IPS DF 4.7 (cell line): ENCODE measurements at regions not wholly inside any gene's neighbourhood (a gene's known extent, or its start where the extent isn't known, plus 50 kb on each side); places are given as distances from the start of the nearest gene placed in this dataset.

ENCODE experiments used
- DNase-seq: peaks from one replicate; pipeline ENCODE4 v3.0.0-alpha.2; 2013; ENCODE audit warnings: low spot score; ENCODE audit errors: extremely low read depth

DNA sequence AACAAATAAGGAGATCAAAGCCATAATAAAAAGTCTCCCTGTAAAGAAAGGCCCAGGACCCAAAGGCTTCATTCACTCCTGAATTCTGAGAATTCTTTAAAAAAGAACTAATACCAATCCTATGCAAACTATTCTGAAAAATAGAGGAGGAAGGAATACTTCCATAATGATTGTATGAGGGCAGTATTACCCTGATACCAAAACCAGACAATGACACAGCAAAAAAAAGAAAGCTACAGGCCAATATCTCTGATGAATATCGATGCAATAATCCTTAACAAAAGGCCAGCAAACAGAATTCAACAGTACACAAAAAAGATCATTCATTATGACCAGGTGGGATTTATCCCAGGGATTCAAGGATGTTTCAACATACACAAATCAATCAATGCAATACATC, 457.8 kb upstream of the FBXO33 start:
- DNase-seq: no peak

DNA sequence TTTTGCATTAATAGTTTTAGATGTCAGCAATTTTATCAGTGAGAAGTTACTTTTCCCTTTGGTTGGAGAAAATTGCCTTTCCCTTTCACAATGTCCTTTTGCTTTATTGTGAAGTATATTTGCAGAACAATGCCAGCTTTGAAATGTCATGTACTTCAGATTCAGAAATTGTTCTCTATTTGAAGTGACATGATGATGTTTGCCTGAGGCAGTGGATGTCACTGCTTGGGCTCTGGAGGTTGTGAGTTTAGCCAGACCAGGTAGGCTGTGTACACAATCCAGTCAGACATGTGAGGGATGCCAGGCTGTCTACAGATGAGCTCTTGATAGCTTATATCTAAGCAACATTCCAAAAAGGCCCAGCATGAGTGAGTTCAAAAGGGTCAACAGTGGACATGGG, 451.9 kb upstream of the FBXO33 start:
- no peak for DNase-seq

DNA sequence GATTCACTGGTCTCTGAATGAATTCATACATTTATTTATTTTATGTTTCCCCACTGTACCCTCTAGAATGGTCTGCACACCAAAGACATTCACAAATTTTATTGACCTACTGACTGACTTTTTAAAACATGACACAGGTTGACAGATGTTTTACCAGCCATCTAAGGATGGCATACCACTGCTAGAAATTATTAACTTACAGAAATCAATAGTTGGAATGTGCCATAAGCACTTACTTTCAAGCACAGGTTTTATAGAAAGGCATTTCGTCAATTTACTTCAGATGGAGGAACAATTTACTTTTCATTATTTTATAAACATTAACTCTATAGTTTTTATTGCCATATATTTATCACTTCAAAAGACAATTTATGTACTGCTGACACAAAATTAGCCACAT, 448.7 kb upstream of the FBXO33 start:
- no peak for DNase-seq

DNA sequence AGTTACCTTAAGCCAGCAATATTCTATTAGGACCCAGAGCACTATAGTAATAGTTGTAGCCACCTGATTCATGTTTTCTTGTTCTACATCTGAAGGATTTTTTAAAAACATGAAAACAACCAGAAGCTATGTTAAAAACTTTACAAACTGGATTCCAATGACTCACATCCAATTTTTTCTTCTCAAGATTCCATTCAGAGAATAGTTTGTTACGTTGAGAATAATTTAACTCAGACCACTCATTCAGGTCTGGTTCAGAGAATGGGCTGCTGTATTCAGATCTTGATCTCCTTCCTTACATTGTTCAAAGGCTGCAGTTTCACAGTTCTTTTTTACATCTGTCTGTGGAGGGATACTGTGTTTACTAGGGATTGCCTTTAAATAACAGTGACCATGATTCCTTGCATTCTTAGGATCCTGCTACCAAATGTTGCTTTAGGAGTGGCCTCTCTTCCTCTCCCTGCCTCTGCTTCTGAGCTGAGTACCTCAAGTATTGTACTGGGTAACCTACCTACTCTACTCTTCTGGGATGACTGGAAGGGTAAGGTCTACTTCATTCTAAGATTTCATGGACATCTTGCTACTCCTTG, 448.0 kb upstream of the FBXO33 start:
- DNase-seq: no peak

DNA sequence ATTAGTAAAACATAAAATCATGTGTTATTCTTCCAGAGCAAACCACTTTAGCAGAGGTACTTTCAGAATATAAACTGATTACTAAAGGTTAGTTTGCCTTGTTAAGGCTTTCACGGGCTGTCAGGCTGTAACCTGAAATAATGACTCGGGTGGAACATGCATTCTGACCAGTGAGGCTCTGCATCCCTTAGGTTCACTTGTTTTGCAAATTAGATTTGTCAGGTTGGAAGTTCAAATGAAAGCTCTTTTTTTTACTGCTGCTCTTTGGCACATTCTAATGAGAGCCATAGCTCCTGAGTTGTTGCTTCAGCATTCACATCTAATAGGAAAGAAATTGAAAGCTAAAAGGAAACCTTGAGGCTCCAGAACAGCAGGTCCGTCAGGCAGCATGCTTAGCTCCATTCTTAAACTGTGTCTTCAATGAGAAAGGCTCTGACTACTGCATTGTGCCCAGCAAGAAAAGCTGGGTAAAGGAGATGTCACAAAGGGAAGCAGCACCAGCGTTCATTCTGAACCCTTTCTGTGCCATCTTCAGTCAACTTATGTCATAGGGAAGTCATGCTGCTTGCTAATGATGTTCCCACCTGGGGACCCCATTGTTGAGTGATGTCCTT, 445.5 kb upstream of the FBXO33 start:
- no peak for DNase-seq

DNA sequence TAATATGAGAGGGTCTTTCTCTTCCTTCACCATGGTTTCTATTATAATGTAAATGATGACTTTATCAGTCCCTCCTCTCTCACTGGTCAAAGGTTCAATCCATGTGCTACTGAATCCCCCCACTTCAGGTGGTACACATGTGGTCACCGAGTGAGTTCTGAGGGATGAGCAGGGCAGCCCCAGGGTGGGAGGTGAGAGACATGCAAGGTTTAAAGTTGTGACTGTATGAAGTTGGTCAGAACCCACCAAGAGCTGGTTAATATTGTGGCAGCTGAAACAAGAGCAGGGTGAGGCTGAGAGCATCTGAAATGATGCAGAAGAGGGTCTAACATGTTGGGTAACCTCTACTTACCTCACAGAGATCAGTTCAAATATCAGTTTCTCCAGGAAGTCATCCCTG, 444.7 kb upstream of the FBXO33 start:
- no peak for DNase-seq

DNA sequence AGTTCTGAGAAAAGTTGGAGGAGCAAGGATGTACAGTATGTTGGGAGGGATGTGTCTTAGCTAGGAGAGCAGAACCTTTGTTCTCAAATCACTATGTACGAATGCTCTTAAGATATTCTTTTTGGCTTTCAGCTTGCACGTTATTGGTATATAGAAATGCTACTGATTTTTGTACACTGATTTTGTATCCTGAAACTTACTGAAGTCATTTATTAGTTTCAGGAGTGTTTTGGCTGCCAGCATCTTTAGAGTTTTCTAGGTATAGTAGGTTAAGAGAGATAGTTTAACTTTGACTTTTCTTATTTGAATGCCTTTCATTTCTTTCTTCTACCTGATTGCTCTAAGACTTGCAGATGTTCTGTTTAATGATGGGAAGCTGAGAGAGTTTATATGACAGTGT, 442.8 kb upstream of the FBXO33 start:
- DNase-seq: no peak

DNA sequence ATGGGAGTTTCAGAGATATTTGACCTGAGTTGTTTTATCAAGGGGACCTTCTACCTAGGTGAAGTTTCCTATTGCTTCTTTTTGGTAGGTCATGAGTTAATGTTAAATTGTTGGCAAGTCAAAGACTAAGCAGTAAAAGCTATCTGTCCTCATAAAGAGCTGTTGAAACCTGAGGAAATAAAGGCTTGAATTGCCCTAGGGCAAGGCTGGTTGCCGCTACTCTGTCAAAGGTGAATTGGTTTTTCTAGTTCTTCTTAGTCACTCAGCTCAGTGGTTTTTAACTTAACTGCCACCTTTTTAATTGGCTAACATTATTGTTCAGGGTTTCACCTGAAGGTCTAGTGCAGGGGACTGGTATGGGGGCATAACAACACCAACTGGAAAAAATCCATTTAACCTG, 441.6 kb upstream of the FBXO33 start:
- DNase-seq: no peak

DNA sequence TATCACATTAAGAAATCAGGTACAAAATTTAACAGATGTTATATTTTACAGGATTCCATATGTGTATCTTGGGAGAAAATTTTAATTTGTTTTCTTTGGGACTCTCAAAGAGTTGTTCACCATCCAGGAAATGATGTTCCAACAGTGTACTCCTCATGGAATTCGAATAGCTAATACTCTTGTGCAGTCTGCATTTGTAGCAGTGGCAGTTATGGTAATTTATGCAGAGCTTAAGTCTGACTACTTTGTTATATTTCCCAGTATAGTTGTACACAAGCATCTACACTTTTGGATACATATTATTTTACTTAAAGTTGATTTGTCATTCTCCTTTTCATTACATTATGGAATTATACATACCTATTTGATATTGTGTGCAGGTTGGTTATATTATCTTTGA, 436.7 kb upstream of the FBXO33 start:
- no peak for DNase-seq

DNA sequence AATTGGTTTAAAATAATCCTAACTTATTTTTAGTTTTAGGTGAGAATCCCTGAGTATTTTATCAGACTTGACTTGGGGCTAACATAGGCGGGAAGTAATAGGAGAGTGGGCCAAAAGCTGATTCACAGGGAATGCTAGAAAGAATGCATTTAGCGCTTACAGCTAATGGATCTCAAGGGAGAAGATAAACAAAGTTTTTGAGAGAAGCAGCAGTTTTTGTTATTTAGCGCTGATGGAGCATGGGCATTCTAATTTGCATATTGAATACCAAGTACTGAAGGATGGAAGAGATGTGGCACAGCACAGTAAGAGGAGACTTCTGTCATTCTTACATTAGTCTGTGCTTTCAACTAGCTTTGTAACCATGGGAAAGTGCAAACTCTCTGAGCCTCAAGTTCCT, 436.0 kb upstream of the FBXO33 start:
- DNase-seq: no peak

DNA sequence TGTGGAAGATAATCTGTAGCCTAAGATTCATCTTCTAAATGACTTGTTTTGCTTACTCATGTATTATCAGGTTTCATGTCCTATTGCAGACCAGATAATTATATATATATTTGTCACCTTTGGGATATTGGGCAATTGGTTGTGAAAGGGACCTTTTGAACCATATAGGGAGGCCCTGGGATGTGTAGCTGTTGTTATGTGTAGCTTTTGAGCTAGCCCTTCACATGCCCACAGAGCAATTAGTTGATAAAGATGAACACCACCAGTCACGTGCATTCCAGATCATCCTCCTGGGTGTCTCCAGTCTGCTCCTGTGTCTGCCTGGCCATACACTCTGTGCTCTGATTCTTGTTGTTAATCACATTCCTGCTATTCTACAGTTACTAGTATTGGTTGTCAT, 431.2 kb upstream of the FBXO33 start:
- DNase-seq: no peak

DNA sequence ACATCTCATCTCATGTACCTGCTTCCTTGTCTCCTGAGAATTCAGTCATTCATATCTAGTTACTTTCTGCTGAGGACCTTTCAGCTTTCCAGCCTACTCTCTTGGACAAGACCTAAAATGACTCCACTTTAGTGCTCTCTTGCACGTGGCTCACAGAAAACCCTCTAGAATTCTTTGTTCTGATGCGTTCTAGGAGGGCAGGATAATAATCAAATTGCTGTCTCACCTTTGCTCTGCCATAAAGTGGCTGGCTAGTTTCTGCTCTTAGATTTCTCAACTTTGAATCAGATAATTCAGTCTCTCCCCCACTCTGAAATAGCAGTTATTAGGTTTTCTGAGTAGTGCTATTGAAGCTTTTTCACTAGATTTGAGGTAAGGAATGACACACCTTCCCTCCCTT, 429.5 kb upstream of the FBXO33 start:
- no peak for DNase-seq

DNA sequence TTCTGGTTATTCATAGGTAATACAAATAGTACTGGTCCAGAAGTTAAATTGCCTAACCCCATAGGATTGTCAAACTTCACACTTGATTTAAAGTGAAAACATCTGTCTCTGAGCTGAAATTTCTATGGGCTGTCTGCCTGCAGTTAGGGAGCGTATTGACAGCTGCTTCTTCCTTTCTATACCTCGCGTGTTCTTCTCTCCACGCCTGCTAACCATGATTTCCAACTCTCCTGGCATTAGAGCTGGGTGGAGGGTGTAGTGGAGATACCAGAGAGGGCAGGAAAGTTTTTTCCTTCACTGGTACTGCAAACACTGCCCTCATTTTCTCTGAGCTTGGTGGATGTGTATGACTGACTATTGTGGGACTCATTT, 429.0 kb upstream of the FBXO33 start:
- no peak for DNase-seq

DNA sequence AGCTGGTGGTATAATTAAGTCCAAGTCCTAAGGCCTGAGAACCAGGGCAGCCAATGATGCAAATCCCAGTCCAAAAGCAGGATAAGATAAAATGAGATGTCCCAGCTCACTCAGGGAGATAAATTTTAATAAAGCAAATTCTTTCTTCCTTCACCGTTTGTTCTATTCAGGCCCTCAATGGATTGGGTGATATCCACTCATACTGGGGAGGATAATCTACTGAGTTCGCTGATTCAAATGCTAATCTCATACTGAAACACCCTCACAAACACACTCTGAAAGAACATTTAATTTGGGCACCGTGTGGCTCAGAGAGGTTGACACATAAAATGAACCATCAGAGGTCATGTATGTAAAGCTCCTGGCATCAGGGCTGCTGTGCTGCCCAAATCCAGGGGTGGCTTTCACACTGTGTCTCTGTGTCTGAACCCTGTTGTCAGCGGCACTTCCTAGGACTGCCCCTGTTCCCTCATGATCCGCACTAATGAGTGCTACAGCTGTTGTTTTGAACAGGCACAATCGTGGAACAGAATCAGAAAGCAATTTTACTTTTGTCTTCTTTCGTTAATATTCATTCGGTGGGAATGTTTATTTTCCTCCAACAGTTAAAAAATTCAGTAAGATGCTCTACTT, 428.5 kb upstream of the FBXO33 start:
- no peak for DNase-seq

DNA sequence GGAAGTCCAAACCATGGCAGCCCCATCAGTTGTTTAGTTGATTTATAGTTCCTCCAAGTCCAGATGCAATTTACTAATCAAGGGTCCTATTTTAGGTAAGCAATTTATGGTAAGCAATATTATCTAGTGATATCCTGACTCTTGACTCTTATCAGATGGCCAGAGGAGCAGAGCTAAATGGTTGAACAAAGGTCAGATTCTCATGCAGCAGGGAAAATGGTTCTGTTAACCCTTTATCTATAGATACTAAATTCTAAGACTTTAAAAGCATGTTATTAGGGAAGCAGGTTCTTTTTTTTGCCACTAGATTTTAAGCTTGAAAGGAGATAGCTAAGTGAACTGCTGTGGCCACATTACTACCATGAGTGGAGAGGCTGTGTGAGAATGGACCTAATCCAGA, 427.1 kb upstream of the FBXO33 start:
- no peak for DNase-seq

DNA sequence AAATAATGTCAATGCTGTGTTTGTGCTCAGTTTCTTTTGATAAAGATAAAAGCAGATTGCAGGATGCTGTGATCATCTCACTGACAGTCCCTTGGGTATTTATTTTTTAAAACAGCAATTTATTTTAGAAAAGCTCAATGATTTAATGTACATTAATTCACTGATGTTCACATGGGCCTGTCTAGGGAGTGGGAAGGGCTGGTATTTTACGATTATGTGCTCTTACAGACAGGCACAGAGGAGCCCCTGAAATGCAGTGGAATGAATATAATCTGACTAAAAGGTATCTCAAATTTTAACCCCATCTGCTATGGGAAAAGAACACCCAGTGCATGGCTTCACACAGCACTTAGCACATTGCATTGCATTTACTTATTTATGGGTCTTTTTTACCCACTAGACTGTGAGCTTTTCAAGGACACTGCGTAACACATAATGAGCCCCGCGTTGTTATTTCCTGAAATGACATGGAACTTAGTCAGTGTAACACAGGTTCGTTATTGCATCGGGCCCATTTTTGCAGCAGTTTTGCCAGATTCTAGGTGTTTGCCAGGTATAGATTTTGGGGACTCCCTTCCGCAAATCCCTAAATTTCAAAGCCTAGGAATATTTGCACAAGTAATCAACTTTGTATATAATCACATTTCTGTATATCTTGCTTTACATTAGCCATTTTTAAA, 425.3 kb upstream of the FBXO33 start:
- no peak for DNase-seq

DNA sequence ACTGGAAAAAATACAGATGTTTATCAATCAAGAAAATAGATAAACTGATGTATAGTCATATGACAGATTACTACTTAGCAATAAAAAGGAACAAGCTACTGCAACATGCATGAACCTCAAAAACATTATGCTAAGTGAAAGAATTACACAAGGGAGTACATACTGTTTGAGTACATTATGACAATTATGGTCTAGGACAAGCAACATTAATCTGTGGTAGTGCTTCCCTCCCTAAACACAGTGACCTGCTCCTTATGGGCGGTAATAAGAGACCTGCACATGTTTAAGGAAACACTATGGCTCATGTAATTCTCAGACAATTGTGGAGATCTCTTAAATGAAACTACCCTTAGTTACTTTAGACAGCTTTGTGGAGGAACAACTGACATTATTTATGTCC, 421.2 kb upstream of the FBXO33 start:
- DNase-seq: no peak

DNA sequence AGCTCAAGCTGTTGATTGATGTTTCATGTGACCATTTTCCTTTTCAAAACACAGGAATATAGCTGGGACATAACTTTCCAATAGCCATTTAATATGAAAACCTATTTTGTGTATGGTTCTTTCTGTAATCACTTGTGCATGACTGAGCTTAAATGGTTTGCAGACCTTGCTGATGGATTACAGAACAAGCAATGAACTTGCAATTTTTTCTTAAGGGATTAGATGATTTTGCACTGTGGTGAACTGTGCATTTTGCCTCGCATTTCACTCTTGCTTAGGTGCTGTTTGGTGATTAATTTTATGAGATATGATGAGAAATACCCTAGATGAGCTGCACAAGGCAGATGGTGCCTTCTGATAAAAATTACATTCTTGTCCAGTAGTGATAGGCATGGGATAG, 419.0 kb upstream of the FBXO33 start:
- no peak for DNase-seq

DNA sequence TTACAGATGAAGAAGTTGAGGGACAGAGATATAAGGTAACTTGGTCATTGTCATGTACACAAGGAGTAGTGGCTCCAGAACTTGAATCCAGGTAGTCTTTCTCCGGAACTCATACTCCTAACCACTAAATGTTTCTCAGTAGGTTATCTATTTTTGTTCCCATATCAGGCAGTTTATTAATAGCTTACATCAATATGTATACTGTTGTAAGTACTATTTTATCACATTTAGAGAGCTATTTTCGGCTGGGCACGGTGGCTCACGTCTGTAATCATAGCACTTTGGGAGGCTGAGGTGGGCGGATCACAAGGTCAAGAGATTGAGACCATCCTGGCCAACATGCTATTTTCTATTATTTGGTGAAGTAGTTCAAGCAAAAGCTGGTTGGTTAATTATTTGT, 415.6 kb upstream of the FBXO33 start:
- no peak for DNase-seq

DNA sequence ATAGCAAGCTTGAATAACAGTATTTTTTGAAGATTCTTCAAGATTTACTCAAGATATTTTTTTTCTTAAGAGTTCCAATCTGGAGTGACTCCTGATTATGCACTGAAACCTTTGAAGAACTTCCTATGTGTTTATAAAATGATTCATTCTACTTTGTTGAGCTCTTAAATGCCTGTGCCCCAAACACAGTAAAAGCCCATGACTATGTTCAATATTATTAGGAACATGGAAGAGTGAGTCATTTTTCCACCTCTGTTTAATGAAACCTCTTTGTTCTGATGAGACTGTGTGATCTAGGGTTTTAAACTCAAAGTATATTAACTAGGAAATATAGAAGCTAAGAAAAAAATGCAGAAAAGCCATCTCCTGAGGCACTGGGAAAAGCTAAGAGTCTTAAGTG, 415.0 kb upstream of the FBXO33 start:
- DNase-seq: no peak

DNA sequence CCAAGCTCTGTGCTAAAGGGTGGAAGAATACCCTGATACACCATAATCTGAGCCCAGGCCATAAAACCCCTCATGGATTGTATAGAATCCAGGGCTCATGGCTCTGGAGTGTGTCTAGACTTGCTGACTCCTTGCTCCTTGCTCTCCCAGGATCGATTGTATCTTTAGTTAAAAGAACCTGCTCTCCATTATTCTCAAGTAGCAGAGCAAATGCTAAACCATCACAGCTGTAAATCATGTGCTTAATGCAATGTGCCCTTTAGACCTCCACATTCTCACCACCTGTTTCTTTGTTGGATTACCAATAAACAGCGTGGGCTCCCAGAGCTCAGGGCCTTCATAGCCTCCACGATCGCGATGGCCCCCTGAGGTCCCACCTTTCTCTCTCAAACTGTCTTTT, 411.6 kb upstream of the FBXO33 start:
- DNase-seq: no peak

DNA sequence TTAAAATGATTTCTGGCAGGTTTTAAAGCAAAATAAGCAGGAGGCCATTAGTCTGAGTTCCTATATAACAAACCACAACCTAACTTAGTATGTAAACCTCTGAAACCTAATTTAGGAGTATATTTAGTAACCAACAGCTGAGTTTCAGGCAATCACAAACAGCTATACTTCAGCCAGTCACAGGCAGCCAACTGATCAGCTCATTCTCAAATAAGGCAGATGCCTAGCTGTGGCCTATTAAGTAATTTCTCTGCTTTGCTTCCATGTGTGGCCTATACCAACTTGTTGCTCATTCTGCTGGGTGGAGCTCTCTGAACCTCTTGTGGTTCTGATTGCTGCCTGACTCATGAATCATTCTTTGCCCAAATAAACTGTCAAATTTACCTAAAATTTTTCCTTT, 408.9 kb upstream of the FBXO33 start:
- no peak for DNase-seq
